ENCODE measurements at regions not wholly inside any gene's neighbourhood (a gene's known extent, or its start where the extent isn't known, plus 50 kb on each side); places are given as distances from the start of the nearest gene placed in this dataset.

DNA sequence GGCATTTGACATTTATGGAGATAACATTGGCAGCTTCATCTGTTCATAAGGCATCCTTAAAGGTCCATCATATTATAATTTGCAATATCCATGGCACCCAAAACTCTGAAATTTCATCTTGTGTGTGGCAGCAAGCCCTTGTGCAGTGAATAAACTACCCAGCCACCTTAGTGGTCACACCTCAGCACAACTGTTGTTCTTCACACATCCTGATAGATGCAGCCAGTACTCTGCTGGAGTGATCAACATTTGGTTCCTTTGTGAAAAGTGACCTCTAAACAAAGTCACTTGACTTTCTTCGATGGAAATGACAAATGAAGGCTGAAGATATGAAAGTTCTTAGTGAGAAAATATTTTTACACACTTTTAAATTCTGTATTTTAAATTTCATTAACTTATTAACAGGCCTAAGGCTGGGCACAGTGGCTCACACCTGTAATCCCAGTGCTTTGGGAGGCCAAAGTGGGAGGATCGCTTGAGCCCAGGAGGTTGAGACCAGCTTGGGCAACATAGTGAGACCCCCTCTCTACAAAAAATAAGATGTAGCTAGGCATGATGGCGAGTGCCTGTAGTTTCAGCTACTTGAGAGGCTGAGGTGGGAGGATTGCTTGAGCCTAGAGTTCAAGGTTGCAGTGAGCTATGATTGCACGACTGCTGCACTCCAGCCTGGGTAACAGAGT lies 161.4 kb downstream of the SPRY1 start:
- TF ChIP-seq, protein P1, sequence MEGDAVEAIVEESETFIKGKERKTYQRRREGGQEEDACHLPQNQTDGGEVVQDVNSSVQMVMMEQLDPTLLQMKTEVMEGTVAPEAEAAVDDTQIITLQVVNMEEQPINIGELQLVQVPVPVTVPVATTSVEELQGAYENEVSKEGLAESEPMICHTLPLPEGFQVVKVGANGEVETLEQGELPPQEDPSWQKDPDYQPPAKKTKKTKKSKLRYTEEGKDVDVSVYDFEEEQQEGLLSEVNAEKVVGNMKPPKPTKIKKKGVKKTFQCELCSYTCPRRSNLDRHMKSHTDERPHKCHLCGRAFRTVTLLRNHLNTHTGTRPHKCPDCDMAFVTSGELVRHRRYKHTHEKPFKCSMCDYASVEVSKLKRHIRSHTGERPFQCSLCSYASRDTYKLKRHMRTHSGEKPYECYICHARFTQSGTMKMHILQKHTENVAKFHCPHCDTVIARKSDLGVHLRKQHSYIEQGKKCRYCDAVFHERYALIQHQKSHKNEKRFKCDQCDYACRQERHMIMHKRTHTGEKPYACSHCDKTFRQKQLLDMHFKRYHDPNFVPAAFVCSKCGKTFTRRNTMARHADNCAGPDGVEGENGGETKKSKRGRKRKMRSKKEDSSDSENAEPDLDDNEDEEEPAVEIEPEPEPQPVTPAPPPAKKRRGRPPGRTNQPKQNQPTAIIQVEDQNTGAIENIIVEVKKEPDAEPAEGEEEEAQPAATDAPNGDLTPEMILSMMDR (conservative IDR thresholded peaks at IDR 0.05; ENCODE audit: low read length), result no peak
- no peak overlapping the region for H3K4me3 ChIP-seq (ENCODE audit: low read length)
- no peak for DNase-seq (ENCODE audit: low read depth)

DNA sequence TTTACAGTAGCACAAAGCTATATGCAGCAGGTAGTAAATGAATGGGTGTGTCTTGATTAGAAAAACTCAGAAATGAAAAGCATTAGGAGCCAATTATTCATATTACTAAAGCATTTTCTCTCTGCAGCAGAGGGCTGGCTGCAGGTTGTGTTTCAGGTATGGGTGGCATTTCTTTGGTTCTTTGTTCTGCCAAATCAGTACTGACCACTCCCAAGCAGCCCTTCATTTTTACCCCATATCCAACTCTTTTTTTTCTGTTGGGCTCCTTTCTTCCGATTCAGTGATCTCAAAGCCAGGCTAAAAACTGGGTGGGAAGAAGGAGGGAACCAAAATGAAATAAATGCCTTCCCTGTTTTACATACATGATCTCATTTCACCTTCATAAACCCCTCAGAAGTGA lies 162.3 kb downstream of the SPRY1 start:
- no peak for DNase-seq (ENCODE audit: low read depth)
- TF ChIP-seq, protein P1 (conservative IDR thresholded peaks at IDR 0.05; ENCODE audit: low read length), result no peak
- no peak overlapping the region for H3K4me3 ChIP-seq (ENCODE audit: low read length)

DNA sequence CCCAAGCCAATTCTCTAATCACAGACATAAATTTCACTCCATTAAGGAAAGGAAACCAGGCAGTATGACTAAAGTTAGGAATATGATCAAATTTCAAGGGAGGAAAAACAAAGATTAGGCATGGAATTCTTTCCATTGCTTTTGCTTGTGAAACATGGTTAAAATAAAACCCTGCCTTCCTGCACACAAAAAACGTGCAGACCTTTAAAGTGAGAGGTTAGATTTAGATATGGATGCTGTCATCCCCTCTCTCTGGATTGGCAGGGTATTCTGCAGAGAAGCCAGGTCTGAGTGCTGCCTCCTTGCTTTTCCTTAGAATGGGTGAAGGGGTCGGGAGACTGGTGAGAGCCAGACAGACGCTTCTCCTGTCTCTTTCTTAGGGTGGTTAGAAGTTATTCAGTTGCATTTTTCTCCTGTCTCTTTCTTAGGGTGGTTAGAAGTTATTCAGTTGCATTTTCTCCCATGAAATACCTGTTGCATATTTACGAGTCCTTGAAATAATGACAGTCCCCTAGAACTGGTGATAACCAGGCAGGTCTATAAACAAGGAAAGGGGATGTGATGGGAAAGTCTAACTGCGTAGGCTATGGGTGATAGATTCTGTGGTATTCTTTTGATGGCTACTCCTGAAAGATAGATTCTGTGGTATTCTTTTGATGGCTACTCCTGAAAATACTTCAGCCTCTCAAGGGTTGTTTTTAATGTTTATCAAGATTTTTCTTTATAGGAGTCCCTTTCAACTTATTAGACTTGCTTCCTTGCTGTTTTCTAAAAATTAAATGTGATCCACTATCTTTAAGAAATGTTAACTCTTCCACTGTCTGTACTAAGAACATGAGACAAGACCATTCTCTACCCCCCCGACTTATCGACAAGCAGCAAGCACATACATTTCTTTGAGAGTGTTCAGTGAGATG lies 163.6 kb downstream of the SPRY1 start:
- TF ChIP-seq, protein P1 (conservative IDR thresholded peaks at IDR 0.05; ENCODE audit: low read length), result no peak
- peak; percentile 29 for DNase-seq (ENCODE audit: low read depth)
- no peak overlapping the region for H3K4me3 ChIP-seq (ENCODE audit: low read length)

DNA sequence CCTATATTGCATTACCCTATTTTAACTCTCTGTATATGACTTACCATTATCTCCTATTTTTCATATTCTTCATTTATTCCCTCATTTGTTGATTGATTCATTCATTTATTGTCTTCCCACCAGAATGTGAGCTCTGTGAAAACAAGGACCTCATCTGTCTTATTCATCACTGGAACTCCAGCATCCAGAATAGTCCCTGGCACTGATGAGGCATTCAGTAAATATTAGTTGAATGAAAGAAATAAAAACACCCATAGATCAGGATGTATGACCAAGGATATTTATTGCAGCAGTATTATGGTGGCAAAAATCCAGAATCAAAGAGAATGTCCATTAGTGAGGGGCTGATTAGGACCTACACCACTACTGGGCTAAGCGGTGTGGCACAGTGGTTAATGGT lies 164.9 kb downstream of the SPRY1 start:
- TF ChIP-seq, protein P1 (conservative IDR thresholded peaks at IDR 0.05; ENCODE audit: low read length), result no peak

DNA sequence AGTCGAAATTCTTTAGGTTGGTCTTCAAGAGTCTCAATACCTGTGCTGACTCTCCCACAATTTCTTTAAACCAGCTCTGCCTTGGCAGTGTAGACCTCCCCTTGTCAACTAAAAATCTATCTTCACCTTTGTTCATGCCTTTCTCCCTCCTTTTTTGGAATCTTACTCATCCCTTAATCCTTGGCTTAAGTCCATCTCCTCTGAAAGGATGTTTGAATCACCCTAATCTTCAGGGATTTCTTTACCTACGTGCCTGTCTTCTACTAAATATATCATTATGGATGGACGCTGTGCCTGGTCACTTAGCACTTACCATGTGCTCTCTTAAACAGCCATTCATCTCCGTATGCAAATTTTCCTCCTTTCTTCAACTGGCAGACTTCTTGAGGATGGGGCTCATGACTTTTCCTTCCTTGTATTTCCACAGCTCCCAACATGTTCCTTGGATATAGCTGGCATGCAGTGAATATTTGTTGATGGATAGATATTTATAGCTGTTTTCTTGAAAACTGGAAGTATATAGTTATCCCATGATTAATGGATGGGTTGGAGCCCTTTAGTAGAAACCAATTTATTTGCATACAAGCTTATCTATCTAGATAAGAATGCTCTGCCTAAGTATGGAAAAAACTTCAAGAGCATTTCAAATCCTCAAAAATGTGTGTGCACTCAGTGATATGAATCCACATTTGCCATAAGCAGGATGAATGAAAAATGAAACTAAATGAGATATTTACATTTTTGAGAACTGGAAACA lies 166.6 kb downstream of the SPRY1 start:
- TF ChIP-seq, protein P1 (conservative IDR thresholded peaks at IDR 0.05; ENCODE audit: low read length), result no peak
- H3K4me3 ChIP-seq (ENCODE audit: low read length), result no peak overlapping the region
- no peak for DNase-seq (ENCODE audit: low read depth)

More for the DNA sequence above, 164.9 kb downstream of the SPRY1 start:
- DNase-seq (ENCODE audit: low read depth), result no peak
- H3K4me3 ChIP-seq (ENCODE audit: low read length), result no peak overlapping the region

DNA sequence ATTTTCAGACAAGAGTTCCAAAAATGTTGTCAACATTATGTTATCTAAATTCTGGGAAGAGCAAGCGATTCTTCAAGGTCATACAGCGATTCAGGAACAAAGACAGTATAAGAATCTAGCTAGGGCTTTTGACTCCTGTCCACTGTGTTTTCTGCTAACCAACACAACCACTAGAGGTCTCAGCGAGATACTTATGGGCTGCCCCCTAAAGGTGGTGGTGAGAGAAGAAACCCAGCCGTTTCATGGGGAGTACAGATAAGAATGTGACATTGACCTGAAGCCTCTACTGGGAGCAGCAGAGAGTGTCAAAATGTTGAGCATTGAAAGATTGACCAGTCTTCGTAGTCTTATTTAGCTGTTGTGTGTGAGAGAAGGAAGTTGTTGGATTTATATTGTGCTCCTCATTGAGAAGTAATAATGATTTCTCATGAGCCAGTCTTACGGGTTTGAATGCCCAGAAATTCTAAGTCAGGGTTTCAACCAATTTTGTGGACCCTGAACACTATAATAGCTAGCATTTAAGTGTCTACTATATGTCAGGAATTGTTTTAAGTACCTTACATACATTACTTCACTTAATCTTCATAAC lies 168.3 kb downstream of the SPRY1 start:
- no peak overlapping the region for H3K4me3 ChIP-seq (ENCODE audit: low read length)
- DNase-seq (ENCODE audit: low read depth), result peak; percentile 69
- TF ChIP-seq, protein P1 (conservative IDR thresholded peaks at IDR 0.05; ENCODE audit: low read length), result peak; percentile 99
